AG09309 (cell line): ENCODE measurements at regions not wholly inside any gene's neighbourhood (a gene's known extent, or its start where the extent isn't known, plus 50 kb on each side); places are given as distances from the start of the nearest gene placed in this dataset.

Experiments
- DNase-seq: peaks from one replicate; pipeline ENCODE4 v3.0.0-alpha.2; 2010; ENCODE audit warnings: low read depth
- H3K4me3 ChIP-seq: 2 replicates; pipeline ENCODE4 v1.5.1; 2011; ENCODE audit warnings: mild to moderate bottlenecking, low read depth, low read length, moderate library complexity; ENCODE audit not compliant: control insufficient read depth
- TF ChIP-seq, protein P1 (sequence below): IDR thresholded peaks from 2 replicates; pipeline ENCODE4 v1.5.1; 2011; ENCODE audit warnings: mild to moderate bottlenecking, low read depth, low read length, inconsistent platforms; ENCODE audit not compliant: insufficient read depth, control insufficient read depth; ENCODE audit errors: missing control alignments

DNA sequence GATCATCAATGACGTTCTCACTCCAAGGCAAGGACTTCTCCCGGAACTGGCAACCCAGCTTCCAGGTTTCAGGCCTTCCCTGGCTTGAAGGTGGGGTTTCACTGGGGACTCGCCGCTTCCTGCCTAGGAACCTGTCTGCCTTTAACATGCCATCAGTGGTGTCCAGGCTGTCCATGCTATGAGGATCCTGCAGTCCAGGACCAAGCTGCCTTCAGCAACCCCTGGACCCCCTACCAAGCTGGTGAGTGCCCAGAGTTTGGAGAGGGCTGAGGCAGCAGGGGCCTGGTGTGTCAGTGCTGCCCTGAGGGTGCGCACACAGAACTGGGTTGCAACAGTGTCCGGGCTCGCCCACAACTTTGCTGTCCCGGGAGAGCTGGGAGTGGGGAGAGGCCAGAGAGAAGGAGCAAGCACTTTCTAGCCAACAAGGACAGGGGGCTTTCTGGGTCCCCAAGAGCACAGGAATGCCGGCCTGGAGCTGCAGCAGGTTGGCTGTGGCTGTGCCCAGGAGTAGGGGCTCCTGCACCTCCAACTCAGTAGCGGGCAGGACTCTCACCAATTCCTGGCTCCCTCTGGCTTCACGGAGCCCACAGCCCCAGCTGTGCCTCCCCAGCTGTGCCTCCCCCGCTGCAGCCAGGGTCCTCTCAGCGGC lies 1563.2 kb upstream of the MIR17HG start:
- TF ChIP-seq, protein P1, sequence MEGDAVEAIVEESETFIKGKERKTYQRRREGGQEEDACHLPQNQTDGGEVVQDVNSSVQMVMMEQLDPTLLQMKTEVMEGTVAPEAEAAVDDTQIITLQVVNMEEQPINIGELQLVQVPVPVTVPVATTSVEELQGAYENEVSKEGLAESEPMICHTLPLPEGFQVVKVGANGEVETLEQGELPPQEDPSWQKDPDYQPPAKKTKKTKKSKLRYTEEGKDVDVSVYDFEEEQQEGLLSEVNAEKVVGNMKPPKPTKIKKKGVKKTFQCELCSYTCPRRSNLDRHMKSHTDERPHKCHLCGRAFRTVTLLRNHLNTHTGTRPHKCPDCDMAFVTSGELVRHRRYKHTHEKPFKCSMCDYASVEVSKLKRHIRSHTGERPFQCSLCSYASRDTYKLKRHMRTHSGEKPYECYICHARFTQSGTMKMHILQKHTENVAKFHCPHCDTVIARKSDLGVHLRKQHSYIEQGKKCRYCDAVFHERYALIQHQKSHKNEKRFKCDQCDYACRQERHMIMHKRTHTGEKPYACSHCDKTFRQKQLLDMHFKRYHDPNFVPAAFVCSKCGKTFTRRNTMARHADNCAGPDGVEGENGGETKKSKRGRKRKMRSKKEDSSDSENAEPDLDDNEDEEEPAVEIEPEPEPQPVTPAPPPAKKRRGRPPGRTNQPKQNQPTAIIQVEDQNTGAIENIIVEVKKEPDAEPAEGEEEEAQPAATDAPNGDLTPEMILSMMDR: no peak
- no peak overlapping the region for H3K4me3 ChIP-seq

DNA sequence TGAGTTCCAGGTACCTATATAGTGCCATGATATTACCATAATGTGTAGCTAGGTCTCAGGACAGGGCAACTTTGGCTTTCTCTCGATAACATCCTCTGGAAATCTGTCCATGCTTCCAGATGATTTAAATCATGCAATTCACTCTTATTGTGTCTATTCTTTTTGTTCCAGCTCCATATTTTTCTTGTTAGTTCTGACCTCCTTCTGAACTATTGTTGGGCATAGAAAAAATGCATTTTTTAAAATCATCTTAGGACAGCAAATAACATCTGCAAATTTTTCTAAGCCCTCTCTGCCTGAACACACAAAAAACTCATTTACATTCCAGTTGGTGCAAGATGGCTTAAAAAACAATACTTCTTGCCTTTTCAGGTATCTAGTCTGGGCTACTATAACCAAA lies 1561.0 kb upstream of the MIR17HG start:
- no peak overlapping the region for H3K4me3 ChIP-seq
- TF ChIP-seq, protein P1: no peak
- no peak for DNase-seq

More for the DNA sequence above, 1563.2 kb upstream of the MIR17HG start:
- no peak for DNase-seq

DNA sequence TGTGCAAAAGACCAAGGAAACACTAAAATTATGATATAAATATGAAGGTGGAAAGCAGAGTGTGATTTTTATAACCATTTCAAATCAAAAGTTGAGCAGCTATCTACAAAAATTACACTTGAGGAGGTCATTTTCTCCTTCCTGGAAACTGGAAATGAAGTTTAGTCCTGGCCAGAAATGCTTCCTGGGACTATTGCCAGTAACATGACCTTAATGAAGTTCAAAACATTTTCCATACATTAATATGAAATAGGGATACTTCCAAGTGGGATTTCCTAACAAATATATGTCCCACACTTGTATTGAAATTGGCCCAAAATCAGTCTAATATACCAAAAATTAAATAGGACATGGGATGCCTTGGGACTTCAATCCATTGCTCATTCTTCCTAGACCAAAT lies 1556.8 kb upstream of the MIR17HG start:
- H3K4me3 ChIP-seq: no peak overlapping the region
- TF ChIP-seq, protein P1: no peak
- no peak for DNase-seq

DNA sequence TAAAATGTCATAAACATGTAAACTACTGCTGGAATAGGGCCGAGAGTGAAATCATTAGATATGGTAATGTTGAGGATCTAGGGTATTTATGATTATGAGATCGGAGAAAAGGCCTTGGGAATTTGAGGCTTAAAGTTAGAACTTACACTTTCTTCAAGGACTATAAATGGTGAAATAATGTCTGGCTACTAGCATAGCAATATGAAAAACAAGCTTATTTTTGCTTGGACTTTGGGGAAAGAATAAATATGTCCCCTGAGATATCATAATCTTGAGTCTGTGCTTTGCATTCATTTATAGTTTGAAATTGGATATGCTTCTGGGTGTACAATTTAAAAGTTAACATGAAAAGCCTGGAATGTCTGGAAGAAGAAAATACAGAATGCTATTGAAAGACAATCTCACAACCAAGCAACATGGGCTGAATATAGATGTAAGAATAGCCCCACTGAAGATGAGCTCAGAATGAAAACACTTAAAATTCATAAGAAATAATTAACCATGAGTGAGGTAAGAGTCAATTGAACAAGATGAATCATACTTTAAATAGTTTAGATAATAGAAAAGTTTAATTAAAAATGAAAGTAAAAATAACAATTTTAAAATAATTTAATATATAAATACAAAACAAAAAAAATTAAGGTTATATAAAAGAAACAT lies 1555.4 kb upstream of the MIR17HG start:
- TF ChIP-seq, protein P1: no peak
- DNase-seq: no peak
- no peak overlapping the region for H3K4me3 ChIP-seq

DNA sequence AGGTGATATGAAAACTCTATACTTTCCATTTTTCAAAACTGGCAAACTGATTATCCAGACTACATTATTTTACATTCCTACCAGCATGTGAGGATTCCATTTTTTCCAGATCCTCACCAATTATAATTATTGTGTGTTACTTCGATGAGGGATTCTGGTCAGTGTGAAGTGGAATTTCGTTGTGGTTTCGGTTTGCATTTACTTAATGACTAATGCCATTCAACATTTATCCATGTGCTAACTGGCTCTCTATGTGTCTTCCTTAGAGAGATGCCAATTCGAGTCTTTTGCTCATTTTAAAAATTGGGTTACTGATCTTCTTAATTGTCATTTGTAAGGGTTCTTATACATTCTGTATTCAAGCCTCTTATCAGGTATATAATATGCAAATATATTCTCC lies 1551.3 kb upstream of the MIR17HG start:
- DNase-seq: no peak
- TF ChIP-seq, protein P1: no peak
- H3K4me3 ChIP-seq: no peak overlapping the region

DNA sequence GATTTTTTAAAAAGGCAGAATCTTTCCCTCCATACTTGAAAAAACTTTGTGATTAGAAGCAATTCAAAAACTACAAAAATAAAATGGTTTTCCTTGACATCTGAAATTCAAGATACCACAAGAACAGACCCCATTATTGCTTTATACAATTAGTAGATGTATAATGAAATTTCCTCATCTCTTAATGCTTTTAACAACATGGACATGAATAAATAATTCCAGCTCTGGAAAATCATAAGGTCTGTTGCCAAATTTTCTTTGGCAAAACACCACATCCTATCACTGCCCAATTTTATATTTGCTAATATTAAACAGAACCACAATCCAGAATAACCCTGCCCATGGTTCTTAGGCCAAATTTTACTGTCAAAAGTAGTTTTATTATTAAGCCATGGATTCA lies 1543.6 kb upstream of the MIR17HG start:
- H3K4me3 ChIP-seq: no peak overlapping the region
- TF ChIP-seq, protein P1: no peak
- DNase-seq: no peak
